SK-N-SH treated with all-trans-retinoic acid at 6 μM for 48 hours (cell line): ENCODE measurements at regions not wholly inside any gene's neighbourhood (a gene's known extent, or its start where the extent isn't known, plus 50 kb on each side); places are given as distances from the start of the nearest gene placed in this dataset.

Experiments used
- ESRRG ChIP-seq: fragments of 250-450 bp; sonication (Bioruptor Pico); IDR thresholded peaks from 2 replicates; pipeline ENCODE4 v1.6.1; 2021; ENCODE audit warnings: mild to moderate bottlenecking
- GLIS3 ChIP-seq: fragments of 250-450 bp; sonication (Bioruptor Pico); IDR thresholded peaks from 2 replicates; pipeline ENCODE4 v1.5.0; 2020; ENCODE audit warnings: mild to moderate bottlenecking, moderate library complexity
- ISL1 ChIP-seq: fragments of 250-450 bp; sonication (Bioruptor Pico); IDR thresholded peaks from 2 replicates; pipeline ENCODE4 v2.1.2; 2022; ENCODE audit warnings: mild to moderate bottlenecking, moderate library complexity
- OSR1 ChIP-seq: fragments of 250-450 bp; sonication (Bioruptor Pico); IDR thresholded peaks from 2 replicates; pipeline ENCODE4 v1.8.0; 2022; ENCODE audit warnings: moderate library complexity, mild to moderate bottlenecking, inconsistent platforms
- TSHZ2 ChIP-seq: fragments of 250-450 bp; sonication (Bioruptor Pico); IDR thresholded peaks from 2 replicates; pipeline ENCODE4 v1.5.0; 2020; ENCODE audit warnings: mild to moderate bottlenecking, moderate library complexity
- ZFP30 ChIP-seq: fragments of 450-650 bp; formaldehyde crosslinking; IDR thresholded peaks from 2 replicates; pipeline ENCODE4 v1.5.0; 2022; ENCODE audit warnings: mild to moderate bottlenecking, moderate library complexity
- ZNF565 ChIP-seq: fragments of 450-650 bp; formaldehyde crosslinking; conservative IDR thresholded peaks from 2 replicates; pipeline ENCODE4 v1.5.0; 2020; ENCODE audit warnings: low read depth, mild to moderate bottlenecking, moderate library complexity
- ZNF8 ChIP-seq: fragments of 450-650 bp; formaldehyde crosslinking; IDR thresholded peaks from 2 replicates; pipeline ENCODE4 v1.5.0; 2020; ENCODE audit warnings: mild to moderate bottlenecking, moderate library complexity
- TF ChIP-seq, protein P1 (sequence below): fragments of 250-450 bp; sonication (Bioruptor Pico); IDR thresholded peaks from 2 replicates; pipeline ENCODE4 v1.8.0; 2020; ENCODE audit warnings: mild to moderate bottlenecking, moderate library complexity, borderline replicate concordance

- TF ChIP-seq ESRRG (CRISPR knock-in tag) (no peak), ZNF8 (CRISPR knock-in tag) (no peak), OSR1 (CRISPR knock-in tag) (no peak), ZFP30 (no peak), TSHZ2 (CRISPR knock-in tag) (no peak), GLIS3 (CRISPR knock-in tag) (no peak), ISL1 (CRISPR knock-in tag) (no peak), ZNF565 (CRISPR knock-in tag) (no peak)
- TF ChIP-seq, protein P1, sequence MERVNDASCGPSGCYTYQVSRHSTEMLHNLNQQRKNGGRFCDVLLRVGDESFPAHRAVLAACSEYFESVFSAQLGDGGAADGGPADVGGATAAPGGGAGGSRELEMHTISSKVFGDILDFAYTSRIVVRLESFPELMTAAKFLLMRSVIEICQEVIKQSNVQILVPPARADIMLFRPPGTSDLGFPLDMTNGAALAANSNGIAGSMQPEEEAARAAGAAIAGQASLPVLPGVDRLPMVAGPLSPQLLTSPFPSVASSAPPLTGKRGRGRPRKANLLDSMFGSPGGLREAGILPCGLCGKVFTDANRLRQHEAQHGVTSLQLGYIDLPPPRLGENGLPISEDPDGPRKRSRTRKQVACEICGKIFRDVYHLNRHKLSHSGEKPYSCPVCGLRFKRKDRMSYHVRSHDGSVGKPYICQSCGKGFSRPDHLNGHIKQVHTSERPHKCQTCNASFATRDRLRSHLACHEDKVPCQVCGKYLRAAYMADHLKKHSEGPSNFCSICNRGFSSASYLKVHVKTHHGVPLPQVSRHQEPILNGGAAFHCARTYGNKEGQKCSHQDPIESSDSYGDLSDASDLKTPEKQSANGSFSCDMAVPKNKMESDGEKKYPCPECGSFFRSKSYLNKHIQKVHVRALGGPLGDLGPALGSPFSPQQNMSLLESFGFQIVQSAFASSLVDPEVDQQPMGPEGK (CRISPR knock-in tag) = no peak; the same call in 1 of the 2 replicates
Measured at GRCh38 chr7:130909881-130910672, 176.1 kb upstream of the KLF14 start.
